ENCODE measurements at regions not wholly inside any gene's neighbourhood (a gene's known extent, or its start where the extent isn't known, plus 50 kb on each side); places are given as distances from the start of the nearest gene placed in this dataset.

DNA sequence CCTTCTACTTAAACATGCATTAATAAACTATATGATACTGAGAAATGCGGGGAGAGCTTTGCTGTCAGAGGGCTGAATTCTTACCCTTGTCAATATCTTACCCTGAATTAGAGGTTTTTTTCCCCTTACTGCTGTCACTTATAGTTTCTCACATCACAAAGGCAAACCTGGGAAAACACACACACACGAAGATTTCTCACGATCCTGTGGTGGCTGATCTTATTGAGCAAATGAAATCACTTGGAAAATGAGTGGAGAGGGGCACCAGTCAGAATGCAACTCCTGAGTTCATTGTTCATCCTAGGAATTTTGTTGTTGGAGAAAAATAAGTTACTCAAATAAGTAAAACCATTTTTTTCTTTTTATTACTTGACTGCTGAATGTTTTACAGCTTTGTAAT, 673.6 kb downstream of the EDEM1 start:
- TF ChIP-seq, protein P1, sequence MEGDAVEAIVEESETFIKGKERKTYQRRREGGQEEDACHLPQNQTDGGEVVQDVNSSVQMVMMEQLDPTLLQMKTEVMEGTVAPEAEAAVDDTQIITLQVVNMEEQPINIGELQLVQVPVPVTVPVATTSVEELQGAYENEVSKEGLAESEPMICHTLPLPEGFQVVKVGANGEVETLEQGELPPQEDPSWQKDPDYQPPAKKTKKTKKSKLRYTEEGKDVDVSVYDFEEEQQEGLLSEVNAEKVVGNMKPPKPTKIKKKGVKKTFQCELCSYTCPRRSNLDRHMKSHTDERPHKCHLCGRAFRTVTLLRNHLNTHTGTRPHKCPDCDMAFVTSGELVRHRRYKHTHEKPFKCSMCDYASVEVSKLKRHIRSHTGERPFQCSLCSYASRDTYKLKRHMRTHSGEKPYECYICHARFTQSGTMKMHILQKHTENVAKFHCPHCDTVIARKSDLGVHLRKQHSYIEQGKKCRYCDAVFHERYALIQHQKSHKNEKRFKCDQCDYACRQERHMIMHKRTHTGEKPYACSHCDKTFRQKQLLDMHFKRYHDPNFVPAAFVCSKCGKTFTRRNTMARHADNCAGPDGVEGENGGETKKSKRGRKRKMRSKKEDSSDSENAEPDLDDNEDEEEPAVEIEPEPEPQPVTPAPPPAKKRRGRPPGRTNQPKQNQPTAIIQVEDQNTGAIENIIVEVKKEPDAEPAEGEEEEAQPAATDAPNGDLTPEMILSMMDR (IDR thresholded peaks at IDR 0.05; ENCODE audit: poor library complexity, severe bottlenecking), result no peak
- TF ChIP-seq EP300 (conservative IDR thresholded peaks at IDR 0.05; ENCODE audit: poor library complexity, severe bottlenecking), result no peak
